RWPE1 (cell line): ENCODE measurements at regions not wholly inside any gene's neighbourhood (a gene's known extent, or its start where the extent isn't known, plus 50 kb on each side); places are given as distances from the start of the nearest gene placed in this dataset.

Experiments
- CTCF ChIA-PET: fragments of 350-600 bp; sonication (Branson Sonifier 250); formaldehyde crosslinking; extraction: SDS; loops from one replicate; lab custom pipeline; 2021; lab: Yijun Ruan, JAX
- POLR2A ChIA-PET: fragments of 400-600 bp; formaldehyde crosslinking; extraction: SDS; loops from one replicate; lab custom pipeline; 2020; ENCODE audit warnings: antibody characterized with exemption; ENCODE audit not compliant: low non-redundant PET; lab: Yijun Ruan, JAX
- DNase-seq: peaks from one replicate; pipeline ENCODE4 v3.0.0; 2012; ENCODE audit warnings: low spot score
- H3K27ac ChIP-seq: fragments of 450-650 bp; 2 replicates; pipeline ENCODE4 v1.5.1; 2017
- CTCF ChIP-seq: fragments of 450-650 bp; conservative IDR thresholded peaks from 2 replicates; pipeline ENCODE4 v1.5.1; 2017; ENCODE audit warnings: low read depth, mild to moderate bottlenecking

GRCh38 chr13:77838271-77838670 is 80.4 kb downstream of the EDNRB start:
- ChIA-PET POLR2A (no interaction called here), CTCF (no interaction called here)
- H3K27ac ChIP-seq = no peak overlapping the region
- TF ChIP-seq CTCF = no peak
- DNase-seq = no peak

GRCh38 chr13:77836423-77836822 is 82.2 kb downstream of the EDNRB start:
- no peak for DNase-seq
- ChIA-PET CTCF (no interaction called here), POLR2A (no interaction called here)
- TF ChIP-seq CTCF = no peak
- H3K27ac ChIP-seq = no peak overlapping the region

GRCh38 chr13:77833331-77833863 is 85.2 kb downstream of the EDNRB start:
- H3K27ac ChIP-seq = no peak overlapping the region
- no peak for DNase-seq
- ChIA-PET CTCF (no interaction called here), POLR2A (no interaction called here)
- TF ChIP-seq CTCF = no peak

GRCh38 chr13:77832339-77833100 is 86.1 kb downstream of the EDNRB start:
- no peak for DNase-seq
- no peak overlapping the region for H3K27ac ChIP-seq
- POLR2A ChIA-PET = no interaction called here
- no peak for TF ChIP-seq CTCF
- CTCF ChIA-PET = no interaction called here

GRCh38 chr13:77831866-77832265 is 86.8 kb downstream of the EDNRB start:
- no peak for DNase-seq
- ChIA-PET CTCF (no interaction called here), POLR2A (no interaction called here)
- TF ChIP-seq CTCF = no peak
- no peak overlapping the region for H3K27ac ChIP-seq

- POLR2A ChIA-PET = no interaction called here
- no peak for DNase-seq
- CTCF ChIA-PET = no interaction called here
- no peak for TF ChIP-seq CTCF
- H3K27ac ChIP-seq = no peak overlapping the region
Observed at GRCh38 chr13:77829963-77830362, 88.7 kb downstream of the EDNRB start.
